ENCODE measurements at regions not wholly inside any gene's neighbourhood (a gene's known extent, or its start where the extent isn't known, plus 50 kb on each side); places are given as distances from the start of the nearest gene placed in this dataset.

GRCh38 chr20:56955680-56956079 is 310.8 kb downstream of the BMP7 start:
- TF ChIP-seq CTBP1 (IDR thresholded peaks at IDR 0.05; ENCODE audit: borderline replicate concordance) = no peak
- no peak for TF ChIP-seq FOXA1 (IDR thresholded peaks at IDR 0.05)
- no peak for TF ChIP-seq NFRKB (IDR thresholded peaks at IDR 0.05)
- TF ChIP-seq L3MBTL2 (conservative IDR thresholded peaks at IDR 0.05) = no peak
- TF ChIP-seq HDGF (IDR thresholded peaks at IDR 0.05; ENCODE audit: borderline replicate concordance) = no peak
- no peak for TF ChIP-seq FOXM1 (IDR thresholded peaks at IDR 0.05; ENCODE audit: borderline replicate concordance)
- no peak for TF ChIP-seq BHLHE40 (IDR thresholded peaks at IDR 0.05; ENCODE audit: borderline replicate concordance)
- no peak for TF ChIP-seq ZNF384 (IDR thresholded peaks at IDR 0.05)
- TF ChIP-seq, protein P1, sequence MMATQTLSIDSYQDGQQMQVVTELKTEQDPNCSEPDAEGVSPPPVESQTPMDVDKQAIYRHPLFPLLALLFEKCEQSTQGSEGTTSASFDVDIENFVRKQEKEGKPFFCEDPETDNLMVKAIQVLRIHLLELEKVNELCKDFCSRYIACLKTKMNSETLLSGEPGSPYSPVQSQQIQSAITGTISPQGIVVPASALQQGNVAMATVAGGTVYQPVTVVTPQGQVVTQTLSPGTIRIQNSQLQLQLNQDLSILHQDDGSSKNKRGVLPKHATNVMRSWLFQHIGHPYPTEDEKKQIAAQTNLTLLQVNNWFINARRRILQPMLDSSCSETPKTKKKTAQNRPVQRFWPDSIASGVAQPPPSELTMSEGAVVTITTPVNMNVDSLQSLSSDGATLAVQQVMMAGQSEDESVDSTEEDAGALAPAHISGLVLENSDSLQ (IDR thresholded peaks at IDR 0.05) = no peak
- TF ChIP-seq SP1 (IDR thresholded peaks at IDR 0.05) = no peak
- TF ChIP-seq FOXK2 (IDR thresholded peaks at IDR 0.05) = no peak
- TF ChIP-seq LEF1 (IDR thresholded peaks at IDR 0.05; ENCODE audit: borderline replicate concordance) = no peak
- no peak for TF ChIP-seq SUZ12 (IDR thresholded peaks at IDR 0.05)
- no peak for TF ChIP-seq ARNT (IDR thresholded peaks at IDR 0.05)
- TF ChIP-seq TARDBP (IDR thresholded peaks at IDR 0.05) = no peak
- TF ChIP-seq ELF4 (IDR thresholded peaks at IDR 0.05) = no peak
- ChIA-PET CTCF (no interaction called here), POLR2A (no interaction called here)
- DNase-seq (ENCODE audit: extremely low spot score) = no peak

GRCh38 chr20:56956534-56956933 is 309.9 kb downstream of the BMP7 start:
- CTCF ChIA-PET = no interaction called here

DNA sequence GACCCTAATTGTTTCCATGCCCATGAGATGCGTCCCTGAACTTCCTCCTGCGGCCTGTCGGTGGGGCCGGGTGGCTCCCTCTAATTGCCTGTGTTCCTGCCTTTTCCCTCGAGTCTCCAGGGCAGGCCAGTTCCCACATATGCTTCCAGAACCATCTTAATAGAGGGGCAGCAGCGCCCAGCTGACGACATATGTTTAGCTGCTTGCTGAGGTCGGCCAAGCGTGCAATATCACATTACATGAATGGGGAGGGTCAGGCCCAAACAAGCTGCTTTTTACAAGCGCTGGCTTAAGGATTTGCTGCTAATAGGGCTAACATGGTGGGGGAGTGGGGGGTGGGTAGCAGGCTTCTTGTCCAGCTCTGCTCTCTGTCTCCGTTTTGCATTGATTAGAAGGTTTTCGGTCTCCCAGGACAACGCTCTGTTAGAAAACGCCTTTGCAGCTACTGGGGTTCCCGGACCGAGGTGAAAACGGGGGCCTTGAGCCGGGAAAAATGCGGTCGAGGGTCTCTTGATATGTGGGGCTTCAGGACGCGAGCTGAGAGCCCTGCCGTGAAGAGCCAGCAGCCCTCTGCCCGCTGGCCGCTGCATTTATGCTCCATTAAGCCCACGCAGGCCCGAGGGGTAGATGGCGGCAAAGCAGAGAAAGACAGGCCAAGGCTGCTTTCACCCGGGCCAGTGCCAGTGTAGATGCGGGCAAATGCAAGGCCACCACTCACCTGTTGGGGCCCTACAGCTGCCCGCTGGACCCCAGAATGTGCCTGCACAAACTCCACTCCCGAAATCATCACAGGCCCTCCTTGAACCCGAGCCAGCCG is 308.5 kb downstream of the BMP7 start:
- peak; percentile 61 for DNase-seq (ENCODE audit: extremely low spot score)
- ChIA-PET CTCF (interaction anchor here (0.9 to 1.2 kb wide), 2 partner anchors 16 to 19 kb away, joined by 4 read pairs; no protein-coding TSS in a partner anchor), POLR2A (interaction anchor here (1.2 kb wide), 1 partner anchor 16 kb away, joined by 5 read pairs; no protein-coding TSS in a partner anchor)
- TF ChIP-seq L3MBTL2 (conservative IDR thresholded peaks at IDR 0.05) (peak; percentile 91), SP1 (IDR thresholded peaks at IDR 0.05) (no peak), ELF4 (IDR thresholded peaks at IDR 0.05) (no peak)

More at GRCh38 chr20:56956534-56956933, 309.9 kb downstream of the BMP7 start:
- DNase-seq (ENCODE audit: extremely low spot score) = no peak
- TF ChIP-seq TARDBP (IDR thresholded peaks at IDR 0.05) (no peak), SP1 (IDR thresholded peaks at IDR 0.05) (no peak), LEF1 (IDR thresholded peaks at IDR 0.05; ENCODE audit: borderline replicate concordance) (no peak), FOXM1 (IDR thresholded peaks at IDR 0.05; ENCODE audit: borderline replicate concordance) (no peak), BHLHE40 (IDR thresholded peaks at IDR 0.05; ENCODE audit: borderline replicate concordance) (no peak), NFRKB (IDR thresholded peaks at IDR 0.05) (no peak), CTBP1 (IDR thresholded peaks at IDR 0.05; ENCODE audit: borderline replicate concordance) (no peak), FOXK2 (IDR thresholded peaks at IDR 0.05) (no peak), SUZ12 (IDR thresholded peaks at IDR 0.05) (no peak), ZNF384 (IDR thresholded peaks at IDR 0.05) (no peak), ELF4 (IDR thresholded peaks at IDR 0.05) (no peak), FOXA1 (IDR thresholded peaks at IDR 0.05) (no peak), HDGF (IDR thresholded peaks at IDR 0.05; ENCODE audit: borderline replicate concordance) (no peak), L3MBTL2 (conservative IDR thresholded peaks at IDR 0.05) (no peak), ARNT (IDR thresholded peaks at IDR 0.05) (no peak)
- TF ChIP-seq, protein P1 (IDR thresholded peaks at IDR 0.05) = no peak
- POLR2A ChIA-PET = no interaction called here

DNA sequence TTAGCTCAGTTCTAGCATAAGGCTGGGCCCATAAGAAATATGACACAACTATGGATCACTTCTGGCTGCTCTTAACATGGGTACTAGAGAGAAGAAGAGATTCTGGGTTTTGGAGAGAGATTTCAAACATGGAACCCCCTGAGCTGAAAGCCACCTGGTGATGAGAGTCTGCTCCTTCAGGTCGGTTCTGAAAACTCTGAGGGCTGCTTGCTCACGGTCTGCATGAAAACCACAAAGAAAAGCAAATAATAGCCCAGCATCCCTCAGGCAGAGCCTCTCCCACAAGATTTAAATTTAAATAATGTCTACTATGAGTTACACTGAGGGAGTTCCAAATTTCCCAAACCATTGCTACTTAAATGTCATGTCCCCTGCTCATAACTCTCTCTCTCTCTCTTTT is 301.5 kb downstream of the BMP7 start:
- TF ChIP-seq ZNF384 (IDR thresholded peaks at IDR 0.05) (no peak), SP1 (IDR thresholded peaks at IDR 0.05) (no peak), LEF1 (IDR thresholded peaks at IDR 0.05; ENCODE audit: borderline replicate concordance) (no peak), FOXA1 (IDR thresholded peaks at IDR 0.05) (no peak), CTBP1 (IDR thresholded peaks at IDR 0.05; ENCODE audit: borderline replicate concordance) (no peak), FOXM1 (IDR thresholded peaks at IDR 0.05; ENCODE audit: borderline replicate concordance) (no peak)
- TF ChIP-seq, protein P1 (IDR thresholded peaks at IDR 0.05) = no peak
- CTCF ChIA-PET = interaction anchor here (0.6 kb wide), 1 partner anchor 9 kb away, joined by 3 read pairs; no protein-coding TSS in a partner anchor
- DNase-seq (ENCODE audit: extremely low spot score) = no peak
- POLR2A ChIA-PET = no interaction called here

DNA sequence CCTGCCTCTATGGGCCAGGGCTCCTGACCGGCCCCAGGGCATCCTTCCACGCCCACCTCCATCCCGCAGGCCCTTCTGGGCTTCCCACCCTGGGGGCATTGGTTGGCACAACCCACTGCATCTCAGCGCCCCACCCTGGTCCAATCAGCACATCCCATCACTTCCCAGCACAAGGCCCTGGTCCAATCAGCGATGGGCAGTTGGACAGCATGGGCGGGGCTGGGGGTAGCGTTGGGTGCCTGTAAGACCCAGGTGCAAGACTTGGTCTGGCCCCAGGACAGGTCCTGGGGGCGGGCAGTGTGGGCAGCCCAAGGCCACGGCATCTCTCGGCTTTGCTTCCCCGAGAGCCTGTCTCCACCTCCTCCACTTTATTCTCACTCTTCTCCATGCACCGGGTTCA is 298.5 kb downstream of the BMP7 start:
- no peak for DNase-seq (ENCODE audit: extremely low spot score)
- POLR2A ChIA-PET = no interaction called here
- TF ChIP-seq CTBP1 (IDR thresholded peaks at IDR 0.05; ENCODE audit: borderline replicate concordance) (no peak), HDGF (IDR thresholded peaks at IDR 0.05; ENCODE audit: borderline replicate concordance) (no peak), FOXA1 (IDR thresholded peaks at IDR 0.05) (no peak), ARNT (IDR thresholded peaks at IDR 0.05) (no peak), L3MBTL2 (conservative IDR thresholded peaks at IDR 0.05) (no peak), NFRKB (IDR thresholded peaks at IDR 0.05) (no peak), TARDBP (IDR thresholded peaks at IDR 0.05) (no peak), BHLHE40 (IDR thresholded peaks at IDR 0.05; ENCODE audit: borderline replicate concordance) (no peak), SUZ12 (IDR thresholded peaks at IDR 0.05) (no peak), ZNF384 (IDR thresholded peaks at IDR 0.05) (no peak), LEF1 (IDR thresholded peaks at IDR 0.05; ENCODE audit: borderline replicate concordance) (no peak), FOXM1 (IDR thresholded peaks at IDR 0.05; ENCODE audit: borderline replicate concordance) (no peak), SP1 (IDR thresholded peaks at IDR 0.05) (no peak)
- TF ChIP-seq, protein P1 (IDR thresholded peaks at IDR 0.05) = no peak
- CTCF ChIA-PET = no interaction called here

Data from HEK293T (cell line).